GM21737 (cell line): ENCODE measurements at regions not wholly inside any gene's neighbourhood (a gene's known extent, or its start where the extent isn't known, plus 50 kb on each side); places are given as distances from the start of the nearest gene placed in this dataset.
A peak's percentile ranks its signal among the peaks of the same experiment; 100 is the strongest.

Experiments used
- ATAC-seq: cut with Tn5 transposase; IDR thresholded peaks from one replicate; pipeline ENCODE4 v1.9.1; 2021; ENCODE audit warnings: mild to moderate bottlenecking, moderate library complexity; ENCODE audit not compliant: unreplicated experiment

DNA sequence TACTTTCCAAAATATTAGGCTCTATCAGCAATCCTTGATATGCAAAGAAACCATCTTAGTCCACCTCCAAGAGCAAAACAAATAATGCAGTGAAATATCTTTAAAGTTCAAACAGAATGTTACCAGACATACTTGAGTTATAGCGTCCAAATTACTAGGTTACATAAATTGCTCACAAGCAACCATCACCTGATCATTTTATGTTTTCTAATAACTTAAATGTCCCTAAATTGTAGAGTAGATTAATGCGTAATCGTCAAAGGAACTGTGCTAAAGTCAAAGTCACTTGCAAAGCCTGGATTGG, 350.6 kb upstream of the ARGLU1 start:
- no peak for ATAC-seq

DNA sequence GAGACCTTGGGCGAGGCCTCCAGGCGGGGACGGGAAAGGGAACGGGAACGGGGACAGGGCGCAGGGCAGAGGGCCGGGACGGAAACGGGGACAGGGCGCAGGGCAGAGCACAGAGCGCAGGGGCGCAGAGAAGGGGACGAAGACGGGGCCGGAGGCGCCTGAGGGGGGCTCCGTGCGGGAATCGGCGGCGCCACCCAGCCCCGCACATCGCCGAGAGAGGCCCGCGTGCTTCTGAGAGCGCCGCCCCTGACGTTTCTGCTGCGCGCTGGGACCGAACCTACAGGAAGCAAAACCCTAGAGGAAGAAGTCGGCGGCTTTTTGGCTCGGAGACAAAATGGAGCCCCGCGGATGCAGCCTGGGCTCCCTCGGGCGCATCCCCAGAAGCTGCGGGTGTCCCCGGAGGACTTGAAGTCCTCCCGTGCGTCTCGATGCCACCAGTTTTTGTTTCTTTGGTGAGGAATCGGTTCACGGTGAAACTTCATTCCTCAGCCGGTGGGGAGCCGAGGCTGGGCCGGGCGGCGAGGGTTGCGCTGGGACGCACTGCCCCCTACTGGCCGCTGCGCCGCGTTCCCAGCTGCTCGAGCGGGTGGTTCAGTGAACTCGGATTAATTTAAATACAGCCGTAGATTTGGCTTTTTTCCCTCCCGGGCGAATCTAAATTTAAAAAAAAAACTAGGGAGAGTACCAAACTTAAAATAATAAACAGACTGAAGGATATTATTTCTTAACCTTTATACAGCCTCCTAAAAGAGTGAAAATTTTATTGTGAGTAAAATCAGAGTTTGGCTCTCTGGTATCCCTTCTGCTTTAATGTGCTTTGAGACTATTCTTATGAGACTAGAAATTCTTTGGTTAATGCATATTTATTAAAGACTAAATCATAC, 350.0 kb upstream of the ARGLU1 start:
- peak; percentile 98 for ATAC-seq

DNA sequence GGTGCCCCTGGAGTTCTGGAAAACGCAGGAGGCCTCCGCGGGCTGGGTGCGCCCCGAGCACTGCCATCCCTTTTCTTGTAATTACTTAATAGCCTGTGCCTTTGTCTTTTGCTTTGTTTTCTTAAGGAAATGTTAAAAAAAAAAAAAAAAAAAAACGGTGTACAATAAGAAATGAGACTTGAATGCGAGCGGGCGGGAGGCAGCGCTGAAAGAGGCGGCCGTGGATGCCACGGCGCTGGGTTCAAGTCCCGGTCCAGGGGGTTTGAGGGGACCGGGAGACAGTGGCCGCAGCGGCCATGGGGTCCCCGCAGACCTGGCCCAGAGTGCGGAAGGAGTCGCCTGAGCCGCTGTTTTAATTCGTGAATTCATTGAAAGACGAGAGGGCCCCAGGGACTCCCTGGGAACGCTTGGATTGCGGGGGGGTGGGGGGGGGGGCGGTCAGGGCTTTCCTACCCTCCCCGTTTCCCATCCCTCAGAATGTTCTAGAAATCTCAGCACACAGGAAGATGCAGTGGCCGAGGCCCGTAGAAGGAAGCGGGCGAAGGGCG, 349.2 kb upstream of the ARGLU1 start:
- ATAC-seq: no peak

DNA sequence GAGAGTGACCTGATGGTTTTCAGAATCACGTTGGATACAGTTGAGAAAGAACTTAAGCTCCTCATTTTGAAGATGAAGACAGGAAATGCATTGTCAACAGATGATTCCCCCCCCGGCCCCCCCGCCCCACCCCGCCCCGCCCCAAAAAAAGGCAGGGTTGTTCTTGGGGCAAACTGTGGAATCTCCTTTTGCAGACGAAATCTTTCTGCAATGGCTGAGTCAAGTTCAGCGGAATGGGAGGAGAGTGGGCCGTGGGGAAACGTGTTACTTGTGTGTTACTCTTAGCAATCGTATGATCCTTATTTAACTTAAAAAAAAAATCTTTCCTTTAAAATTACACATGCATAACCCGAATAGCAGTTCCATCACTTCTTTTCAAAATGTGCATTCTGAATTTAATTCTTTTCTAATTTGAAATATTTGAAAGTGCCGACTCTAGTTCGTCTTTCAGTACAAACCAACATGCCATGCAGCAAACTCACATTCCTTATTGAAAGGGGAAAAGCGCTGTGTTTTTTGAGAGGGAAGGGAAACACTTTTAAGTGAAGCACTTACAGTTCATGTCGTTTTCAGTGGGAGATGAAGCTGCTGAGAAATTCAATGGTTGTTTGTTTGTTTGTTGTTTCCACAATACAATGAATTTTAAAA, 348.5 kb upstream of the ARGLU1 start:
- ATAC-seq: no peak

DNA sequence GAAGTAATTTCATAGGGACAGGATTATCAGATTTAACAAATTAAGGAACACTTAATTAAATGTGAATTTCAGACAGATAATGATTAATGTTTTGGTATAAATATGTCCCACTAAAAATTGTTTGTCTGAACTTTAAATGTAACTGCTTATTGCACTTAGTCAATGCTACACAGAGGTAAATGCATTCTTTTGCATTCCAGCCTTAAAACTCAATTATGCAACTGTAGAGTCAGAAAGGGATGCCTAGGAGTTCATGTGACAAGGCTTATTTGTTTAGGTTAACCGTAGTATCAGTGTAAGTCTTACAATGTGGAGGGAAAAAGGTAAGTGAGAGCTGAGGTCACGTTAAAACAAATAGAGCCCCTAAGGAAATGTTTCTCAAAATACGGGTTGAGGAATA, 347.2 kb upstream of the ARGLU1 start:
- ATAC-seq: no peak

DNA sequence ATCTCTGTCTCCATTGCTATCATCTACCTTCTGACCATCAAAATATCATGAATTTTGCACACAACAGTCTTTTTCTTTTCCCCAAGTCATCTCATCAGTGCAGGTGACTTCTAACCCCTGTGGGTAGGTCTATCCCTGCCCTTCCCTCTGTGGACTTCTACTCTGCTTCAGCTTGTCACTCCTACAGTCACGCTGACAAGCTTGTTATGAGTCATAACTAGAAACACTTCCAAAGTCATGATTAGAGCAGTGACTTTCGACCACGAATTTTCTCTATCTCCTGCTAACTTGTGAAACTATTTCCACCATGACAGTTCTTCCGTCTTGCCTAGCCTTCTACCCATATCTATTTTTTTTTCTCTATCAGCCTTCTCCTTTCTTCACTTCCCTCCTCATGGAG, 343.7 kb upstream of the ARGLU1 start:
- ATAC-seq: no peak

DNA sequence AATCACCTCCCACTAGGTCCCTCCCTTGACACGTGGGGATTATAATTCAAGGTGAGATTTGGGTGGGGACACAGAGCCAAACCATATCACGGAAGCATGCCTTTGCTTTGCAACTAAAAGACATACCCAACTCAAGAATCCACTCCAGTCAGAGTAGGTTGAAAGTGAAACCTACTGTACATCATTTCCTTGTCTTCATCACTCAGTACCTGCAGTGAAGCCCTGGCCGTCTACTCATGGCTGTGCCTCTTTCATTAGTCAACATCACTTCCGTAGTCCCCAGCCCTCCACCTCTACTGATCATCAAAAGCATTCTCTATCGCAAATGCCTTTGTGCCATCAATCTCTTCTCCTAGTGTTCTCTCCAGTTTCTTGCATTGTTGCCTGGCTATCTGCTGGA, 343.1 kb upstream of the ARGLU1 start:
- no peak for ATAC-seq

DNA sequence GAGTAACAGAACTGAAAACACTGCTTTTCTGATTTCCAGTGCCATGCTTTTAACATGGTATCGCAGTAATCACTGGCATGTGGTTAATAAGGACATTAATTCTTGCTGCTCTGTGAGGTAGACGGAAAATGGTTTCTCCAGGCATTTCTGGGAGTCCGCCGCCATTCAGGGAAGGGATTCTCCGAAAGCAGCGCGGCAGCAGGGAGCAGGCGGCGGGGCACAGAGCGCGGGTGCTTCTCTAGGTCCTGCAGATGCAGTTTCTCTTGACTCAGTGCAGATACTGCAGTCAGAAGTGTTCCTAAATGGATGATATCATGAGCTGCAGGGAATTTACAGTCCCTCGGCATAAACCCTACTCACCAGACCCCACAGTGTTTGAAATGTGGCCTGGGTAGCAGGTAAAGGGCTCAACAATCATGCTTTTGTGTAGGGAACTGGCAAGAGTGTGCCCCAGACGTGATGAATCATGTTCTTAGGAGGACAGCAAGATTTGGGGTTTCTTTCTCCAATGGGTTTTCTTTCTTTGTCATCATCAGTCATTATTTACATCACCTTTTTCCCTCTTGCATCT, 338.6 kb upstream of the ARGLU1 start:
- ATAC-seq: no peak

DNA sequence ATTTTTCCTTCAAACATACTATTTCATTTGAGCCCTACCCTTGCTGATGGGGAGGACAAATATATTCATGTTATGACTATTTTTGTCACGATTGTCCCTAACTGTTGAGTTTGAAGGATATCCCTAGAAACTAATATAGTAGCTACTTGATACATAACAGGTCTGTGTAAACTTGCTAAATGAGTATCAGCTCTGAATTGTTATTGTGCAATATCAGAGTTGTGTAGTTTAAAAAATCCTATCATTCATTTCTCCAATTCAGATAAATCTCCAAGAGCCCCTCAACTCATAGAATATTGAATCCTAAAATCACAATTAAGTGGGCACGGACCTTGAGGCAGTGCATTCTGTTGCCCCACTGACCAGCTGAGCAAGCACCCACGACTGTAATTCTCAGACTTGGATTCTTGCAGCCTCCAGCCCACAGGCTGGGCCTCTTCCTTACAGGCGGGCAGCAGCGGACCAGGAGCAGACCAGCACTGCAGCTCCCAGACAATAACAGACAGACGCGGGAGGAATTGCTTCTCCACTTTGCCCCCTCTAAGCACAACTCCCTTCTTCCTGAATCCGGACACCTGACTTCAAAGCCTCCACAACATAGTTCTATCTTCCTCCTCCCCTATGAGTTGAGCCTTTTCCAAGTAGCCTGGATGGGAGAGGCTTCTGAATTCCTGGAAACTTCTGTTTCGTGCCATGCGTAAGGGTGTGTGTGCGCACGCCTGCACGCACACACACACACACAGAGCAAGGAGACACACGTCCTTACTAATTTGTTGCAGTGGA, 337.6 kb upstream of the ARGLU1 start:
- no peak for ATAC-seq

DNA sequence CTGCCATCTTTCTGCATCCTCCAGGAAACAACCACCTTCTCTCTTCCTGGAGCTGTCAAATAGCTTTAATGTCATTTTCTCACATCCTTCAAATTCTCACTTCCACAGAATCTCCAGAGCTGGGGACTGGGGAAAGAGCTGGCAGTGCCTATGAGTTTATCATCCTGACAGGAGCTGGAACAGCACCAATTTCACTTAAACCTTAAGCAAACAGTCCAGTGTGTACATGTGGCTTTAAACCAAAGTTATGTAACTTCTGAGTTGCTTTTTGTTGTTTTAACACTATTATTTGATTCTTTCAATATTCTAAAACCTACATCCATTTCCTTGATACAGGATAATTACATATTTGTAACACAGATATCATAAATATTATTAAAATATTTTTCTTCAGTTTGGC, 331.5 kb upstream of the ARGLU1 start:
- ATAC-seq: no peak

DNA sequence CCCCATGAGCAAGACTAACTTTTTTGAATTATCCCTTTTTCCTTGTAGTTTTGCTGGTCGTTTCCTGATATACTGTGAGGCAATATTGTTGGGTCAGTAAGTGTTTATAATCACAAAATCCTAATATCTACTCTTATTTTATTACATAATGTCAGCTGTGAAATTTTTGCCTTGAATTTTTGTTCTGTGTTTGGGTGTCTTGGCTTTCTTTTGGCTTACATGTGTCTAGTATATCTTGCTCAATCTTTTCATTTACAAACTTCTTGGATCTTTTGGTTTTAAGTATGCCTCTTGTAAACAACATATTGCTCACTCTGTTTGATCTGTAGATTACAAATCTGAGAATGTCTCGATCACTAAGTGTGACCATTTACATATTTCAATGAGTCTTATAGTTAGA, 330.3 kb upstream of the ARGLU1 start:
- ATAC-seq: no peak

DNA sequence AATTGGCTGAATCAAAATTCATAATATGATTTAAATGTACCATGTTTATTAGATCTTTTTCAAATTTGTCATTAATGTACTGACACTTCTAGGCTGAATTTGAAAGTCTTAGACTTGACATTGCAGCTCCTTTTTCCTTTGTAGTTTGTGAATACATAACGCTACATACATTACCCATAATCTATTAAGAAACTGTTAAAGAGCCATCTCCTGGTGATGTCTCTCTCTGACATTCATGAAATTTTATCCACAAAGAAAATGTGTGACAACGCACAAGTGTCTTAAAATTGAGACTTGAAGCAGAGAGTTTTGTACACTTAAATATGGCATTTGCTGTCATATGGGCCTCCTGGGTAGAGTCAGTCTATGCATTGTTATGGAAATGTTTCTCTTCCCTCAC, 320.2 kb upstream of the ARGLU1 start:
- no peak for ATAC-seq

DNA sequence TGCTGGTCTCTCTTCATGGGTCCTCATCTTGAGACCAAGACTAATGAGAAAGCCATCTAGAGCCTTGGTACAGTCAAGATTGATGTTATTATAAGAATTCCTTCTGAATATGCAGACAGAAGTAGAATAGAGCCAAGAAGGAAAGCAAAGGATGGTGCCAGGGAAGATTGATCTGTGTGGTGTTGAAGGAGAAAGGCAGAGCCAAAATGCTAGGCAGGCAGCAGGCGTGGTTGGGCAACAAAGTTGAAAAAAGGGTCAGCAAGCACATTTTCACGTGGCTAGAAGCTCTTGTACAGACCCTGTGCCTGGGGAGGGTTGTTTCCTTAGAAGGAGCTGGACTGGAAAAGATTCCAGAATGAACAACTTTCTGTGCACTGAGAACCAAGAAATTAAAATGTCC, 319.7 kb upstream of the ARGLU1 start:
- ATAC-seq: no peak

DNA sequence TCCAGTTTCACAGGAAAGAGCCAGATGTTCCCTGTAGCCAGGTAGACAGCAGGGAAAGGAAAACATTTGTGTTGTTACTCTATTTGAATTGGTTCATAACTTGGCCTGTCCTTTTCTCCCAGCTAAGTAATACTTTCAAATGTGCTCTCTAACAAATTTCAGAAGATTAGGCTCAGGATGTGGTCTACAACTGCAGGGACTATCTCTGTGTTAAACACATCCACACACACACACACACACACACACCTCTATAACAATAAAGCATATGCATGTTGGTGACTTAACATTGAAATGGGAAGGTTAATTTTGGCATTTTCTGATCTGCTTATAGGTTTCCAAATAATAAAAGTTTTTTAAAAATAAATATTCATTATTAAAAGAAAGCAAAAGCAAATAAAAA, 316.0 kb upstream of the ARGLU1 start:
- no peak for ATAC-seq

DNA sequence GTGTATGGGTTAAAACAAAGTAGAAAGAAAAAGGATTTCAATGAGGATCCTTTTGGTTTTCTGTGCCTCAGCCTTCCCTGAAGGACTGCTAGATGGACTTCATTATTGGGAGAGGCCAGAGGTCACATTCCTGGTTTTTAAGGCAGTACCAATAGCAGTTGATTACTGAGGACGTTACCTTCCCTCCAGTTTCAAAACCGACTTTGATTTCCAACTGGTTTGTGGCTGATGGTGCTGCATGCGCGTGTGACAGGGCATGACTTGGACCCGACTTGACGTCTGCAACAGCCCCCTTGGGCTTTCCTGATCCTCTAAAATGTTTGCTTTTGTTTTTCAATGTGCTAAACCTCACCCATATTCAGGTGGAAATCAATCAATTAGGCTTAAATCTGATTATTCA, 314.3 kb upstream of the ARGLU1 start:
- no peak for ATAC-seq

DNA sequence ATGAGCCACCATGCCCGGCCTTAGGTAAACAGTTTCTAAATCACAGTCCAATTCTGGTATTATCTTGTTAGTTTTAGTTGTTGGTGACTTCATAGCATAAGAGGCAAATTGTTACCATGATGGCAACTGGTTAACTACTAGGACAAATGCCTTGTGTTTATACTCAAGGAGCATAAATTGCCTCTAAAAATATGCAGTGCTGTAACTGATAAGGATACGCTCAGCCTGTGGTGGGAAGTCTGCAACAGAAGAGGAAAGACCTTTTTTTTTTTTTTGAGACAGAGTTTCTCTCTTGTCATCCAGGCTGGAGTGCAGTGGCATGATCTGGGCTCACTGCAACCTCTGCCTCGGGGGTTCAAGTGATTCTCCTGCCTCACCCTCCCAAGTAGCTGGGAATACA, 311.9 kb upstream of the ARGLU1 start:
- ATAC-seq: no peak

DNA sequence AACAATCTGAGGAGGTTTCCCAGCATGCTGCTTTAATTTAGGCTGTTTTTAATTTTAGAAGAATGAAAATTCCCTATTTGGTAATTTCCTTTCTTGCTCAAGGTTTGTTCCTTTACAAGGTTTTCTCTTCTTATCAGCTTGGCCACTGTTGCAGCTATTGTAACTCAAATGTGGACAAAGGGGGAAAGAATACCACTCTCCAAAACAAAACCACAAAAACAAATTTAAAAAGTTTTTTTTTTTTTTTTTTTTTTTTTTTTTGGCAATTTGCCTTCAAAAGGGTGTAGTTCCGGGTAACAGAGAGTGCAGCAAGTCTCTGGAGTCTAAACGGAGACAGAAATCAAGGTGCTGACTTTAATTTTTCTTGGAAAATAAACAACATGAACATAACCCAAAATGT, 306.4 kb upstream of the ARGLU1 start:
- ATAC-seq: no peak

DNA sequence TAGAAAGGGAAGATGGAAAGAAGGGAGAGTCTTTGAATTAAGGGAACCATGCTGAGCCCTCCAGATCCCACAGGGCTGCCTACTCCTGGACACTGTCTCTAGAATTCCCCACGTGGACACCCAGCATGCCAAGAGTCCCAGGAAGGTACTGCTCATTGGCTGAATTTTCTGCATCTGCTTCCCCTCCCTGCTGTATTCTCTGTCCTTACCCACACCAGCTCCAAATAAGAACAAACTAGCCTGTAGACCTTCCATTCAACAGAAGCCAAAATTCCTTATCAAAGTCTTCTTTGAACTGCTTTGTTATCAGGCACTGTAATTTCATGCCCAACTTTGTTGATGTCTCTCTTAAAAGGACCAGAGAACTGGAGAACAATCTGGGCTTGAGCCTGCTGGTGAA, 305.9 kb upstream of the ARGLU1 start:
- no peak for ATAC-seq

DNA sequence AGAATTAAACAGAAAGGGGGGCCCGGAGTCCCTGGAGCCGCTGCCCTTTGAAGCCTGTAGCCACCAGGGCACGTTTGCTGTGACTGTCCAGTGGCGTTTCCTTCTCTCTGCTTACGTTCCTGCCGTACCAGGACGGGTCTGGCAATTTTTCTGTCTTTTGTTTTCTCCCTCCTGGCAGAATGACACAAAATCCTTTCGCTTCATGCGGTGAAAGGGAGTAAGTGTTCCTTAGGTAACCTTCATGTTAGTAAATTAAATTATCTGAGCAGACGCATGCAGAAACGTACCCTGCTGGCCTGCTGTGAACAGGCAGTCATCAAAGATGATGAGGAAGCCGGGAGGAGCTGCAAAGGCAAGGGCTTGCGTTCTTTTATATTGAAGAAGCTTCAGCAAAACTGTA, 299.3 kb upstream of the ARGLU1 start:
- ATAC-seq: no peak

DNA sequence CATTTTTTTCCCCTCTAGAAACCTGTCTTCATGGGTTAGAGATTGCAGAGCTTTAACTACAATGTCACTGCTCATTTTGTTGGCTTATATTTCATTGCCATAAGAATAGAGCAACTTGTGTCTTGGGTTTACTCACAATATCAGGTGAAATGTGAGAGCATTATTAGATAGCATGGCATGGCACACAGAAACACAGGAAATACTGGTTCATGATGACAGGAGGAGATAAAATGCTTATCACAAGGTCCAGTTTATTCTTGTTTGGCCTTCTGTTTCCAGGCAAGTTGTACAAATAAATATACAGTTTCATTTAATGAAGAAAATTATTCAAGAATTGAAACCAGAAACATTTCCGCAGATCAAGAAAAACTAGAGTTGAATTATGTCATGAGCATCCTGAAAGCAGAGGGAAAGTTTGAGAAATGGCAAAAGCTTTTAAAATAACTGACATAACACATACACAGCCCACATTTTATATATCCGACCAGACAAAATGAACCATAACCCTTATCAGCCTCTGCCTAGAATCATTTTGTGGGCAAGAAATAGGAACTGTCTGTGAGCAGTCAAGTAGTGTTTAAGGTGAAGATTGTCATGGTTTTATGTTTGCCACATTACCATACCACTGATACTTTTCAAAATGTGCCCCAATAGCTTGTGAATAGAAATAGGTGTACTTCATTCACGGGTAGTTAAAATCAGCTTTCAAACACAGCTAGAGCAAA, 297.9 kb upstream of the ARGLU1 start:
- no peak for ATAC-seq

DNA sequence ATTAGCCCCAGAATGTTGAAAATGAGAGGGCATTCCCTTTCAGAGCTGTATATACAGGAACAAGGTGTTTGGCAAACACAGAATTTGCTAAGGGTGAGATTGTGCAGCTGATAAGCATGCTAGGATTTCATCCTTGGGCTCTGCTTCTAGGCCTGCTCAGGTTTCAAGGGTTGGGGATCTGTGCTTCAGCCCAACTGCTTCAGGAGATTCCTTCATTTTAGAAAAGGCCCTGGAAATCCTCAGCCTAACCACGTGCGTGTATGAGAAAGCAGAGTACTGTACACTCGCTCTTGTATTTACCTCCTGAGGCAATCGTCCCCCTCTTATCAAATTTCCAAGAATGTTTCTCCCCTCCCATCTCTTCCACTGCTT, 291.6 kb upstream of the ARGLU1 start:
- no peak for ATAC-seq
